ENCODE measurements at regions not wholly inside any gene's neighbourhood (a gene's known extent, or its start where the extent isn't known, plus 50 kb on each side); places are given as distances from the start of the nearest gene placed in this dataset.

DNA sequence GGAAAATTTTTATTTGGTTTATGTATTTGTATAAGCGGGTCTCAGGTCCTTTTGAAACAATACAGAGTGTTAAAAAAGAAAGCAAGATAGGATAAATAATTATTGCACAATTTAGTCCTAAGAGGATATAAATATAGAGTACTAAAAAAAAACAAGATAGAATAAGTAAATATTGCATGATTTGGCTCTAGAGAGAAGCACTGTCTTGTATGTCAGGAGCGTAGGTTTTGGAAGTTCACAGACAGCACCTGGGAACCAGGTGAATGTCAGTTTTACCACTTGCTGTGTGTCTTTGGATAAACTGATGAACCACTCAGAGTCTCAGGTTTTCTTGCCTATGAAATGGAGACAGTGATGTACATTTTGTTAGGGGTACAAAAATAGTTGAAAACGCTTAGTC, 266.2 kb upstream of the ADAMTSL1 start:
- Histone ChIP-seq H3K27me3 (replicated peaks; ENCODE audit: control insufficient read depth, insufficient read depth, low read length) (no peaks in the 10 kb centered on the region), H3K4me3 (replicated peaks; ENCODE audit: low read depth, low read length) (no peak overlapping the region), H3K36me3 (ENCODE audit: control insufficient read depth, insufficient read depth, low read length) (no peaks in the 10 kb centered on the region)
- TF ChIP-seq, protein P1, sequence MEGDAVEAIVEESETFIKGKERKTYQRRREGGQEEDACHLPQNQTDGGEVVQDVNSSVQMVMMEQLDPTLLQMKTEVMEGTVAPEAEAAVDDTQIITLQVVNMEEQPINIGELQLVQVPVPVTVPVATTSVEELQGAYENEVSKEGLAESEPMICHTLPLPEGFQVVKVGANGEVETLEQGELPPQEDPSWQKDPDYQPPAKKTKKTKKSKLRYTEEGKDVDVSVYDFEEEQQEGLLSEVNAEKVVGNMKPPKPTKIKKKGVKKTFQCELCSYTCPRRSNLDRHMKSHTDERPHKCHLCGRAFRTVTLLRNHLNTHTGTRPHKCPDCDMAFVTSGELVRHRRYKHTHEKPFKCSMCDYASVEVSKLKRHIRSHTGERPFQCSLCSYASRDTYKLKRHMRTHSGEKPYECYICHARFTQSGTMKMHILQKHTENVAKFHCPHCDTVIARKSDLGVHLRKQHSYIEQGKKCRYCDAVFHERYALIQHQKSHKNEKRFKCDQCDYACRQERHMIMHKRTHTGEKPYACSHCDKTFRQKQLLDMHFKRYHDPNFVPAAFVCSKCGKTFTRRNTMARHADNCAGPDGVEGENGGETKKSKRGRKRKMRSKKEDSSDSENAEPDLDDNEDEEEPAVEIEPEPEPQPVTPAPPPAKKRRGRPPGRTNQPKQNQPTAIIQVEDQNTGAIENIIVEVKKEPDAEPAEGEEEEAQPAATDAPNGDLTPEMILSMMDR (IDR thresholded peaks at IDR 0.05; ENCODE audit: insufficient read depth, low read length, poor library complexity, severe bottlenecking): no peak
- no peak for DNase-seq (ENCODE audit: extremely low read depth, insufficient read length)

DNA sequence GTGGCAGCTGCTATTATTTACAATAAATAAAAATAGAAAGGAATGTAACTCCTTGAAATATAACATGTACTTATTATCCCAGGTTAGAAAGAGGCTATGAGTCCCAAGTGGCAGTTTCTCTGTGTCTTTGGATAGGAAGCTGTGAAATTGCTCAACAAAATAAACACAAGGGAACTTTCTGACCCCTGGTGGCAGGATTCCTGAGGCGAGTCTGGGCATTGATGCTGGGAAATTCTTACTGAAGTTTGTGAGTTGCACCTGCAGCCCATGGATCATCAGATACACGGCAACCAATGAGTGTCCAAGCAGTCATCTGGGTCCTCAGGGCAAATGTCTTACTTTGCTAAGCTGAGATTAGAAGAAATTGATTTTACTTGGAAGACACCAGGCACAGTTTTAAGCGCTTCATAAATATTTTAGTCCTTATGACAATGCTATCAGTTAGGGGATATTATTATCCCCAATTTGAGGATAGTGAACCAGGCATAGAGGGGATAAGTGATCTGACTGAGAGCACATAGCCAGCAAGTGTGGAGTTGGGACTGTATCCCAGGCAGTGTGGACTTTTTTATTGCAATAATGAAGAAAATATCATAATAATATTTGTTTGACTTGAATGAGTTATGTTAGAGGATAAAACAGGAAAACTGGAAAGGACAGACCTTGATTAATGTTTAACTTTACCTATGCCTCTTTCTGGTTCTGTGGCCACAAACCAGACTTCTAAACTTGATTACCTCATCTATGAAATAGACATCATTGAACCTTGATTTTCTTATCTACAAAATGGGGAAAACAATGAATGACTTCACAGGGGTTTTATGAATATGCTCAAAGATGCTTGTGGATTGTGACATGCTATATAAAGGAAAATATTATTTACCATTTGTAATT, 265.5 kb upstream of the ADAMTSL1 start:
- H3K36me3 ChIP-seq (ENCODE audit: control insufficient read depth, insufficient read depth, low read length): no peaks in the 10 kb centered on the region
- H3K27me3 ChIP-seq (replicated peaks; ENCODE audit: control insufficient read depth, insufficient read depth, low read length): no peaks in the 10 kb centered on the region
- no peak overlapping the region for H3K4me3 ChIP-seq (replicated peaks; ENCODE audit: low read depth, low read length)
- no peak for DNase-seq (ENCODE audit: extremely low read depth, insufficient read length)
- TF ChIP-seq, protein P1 (IDR thresholded peaks at IDR 0.05; ENCODE audit: insufficient read depth, low read length, poor library complexity, severe bottlenecking): no peak

DNA sequence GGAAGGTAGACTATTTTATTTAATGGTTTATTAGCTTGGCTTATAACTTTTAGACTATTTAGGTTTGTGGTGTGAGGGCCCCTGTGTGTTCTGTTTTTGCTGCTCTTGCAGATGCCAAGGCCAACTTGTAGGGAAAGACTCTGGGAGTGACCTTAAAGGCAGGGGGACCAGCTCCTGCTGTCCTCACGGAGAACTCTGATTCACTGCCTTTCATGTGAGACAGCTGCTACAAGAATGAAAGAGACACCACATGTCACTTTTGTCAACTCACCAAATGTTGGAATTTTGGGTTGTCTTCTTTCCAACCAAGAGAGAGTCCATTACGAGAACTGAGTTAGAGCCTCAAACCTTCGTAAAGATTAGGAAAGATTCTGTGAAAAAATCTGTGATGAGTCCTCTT, 258.3 kb upstream of the ADAMTSL1 start:
- no peak for DNase-seq (ENCODE audit: extremely low read depth, insufficient read length)

DNA sequence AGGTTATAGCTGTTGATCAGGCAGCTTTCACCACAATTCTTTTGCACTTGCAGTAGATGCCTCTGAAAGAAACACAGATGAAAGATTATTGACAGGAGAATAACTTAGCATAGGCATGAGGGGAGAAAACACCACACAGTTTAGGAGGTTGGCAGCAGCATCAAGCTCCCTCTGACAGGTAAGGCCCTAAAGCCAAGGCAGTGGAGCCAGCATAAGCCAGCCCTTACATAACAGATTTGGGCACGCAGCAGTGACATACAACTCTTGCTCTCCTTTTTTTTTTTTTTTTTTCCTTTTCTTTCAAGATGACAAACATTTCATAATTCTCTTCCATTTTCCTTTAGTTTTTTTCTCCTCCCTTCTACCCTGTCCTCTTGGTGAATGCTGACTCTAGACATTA, 257.6 kb upstream of the ADAMTSL1 start:
- Histone ChIP-seq H3K36me3 (ENCODE audit: control insufficient read depth, insufficient read depth, low read length) (no peaks in the 10 kb centered on the region), H3K4me3 (replicated peaks; ENCODE audit: low read depth, low read length) (no peak overlapping the region), H3K27me3 (replicated peaks; ENCODE audit: control insufficient read depth, insufficient read depth, low read length) (no peaks in the 10 kb centered on the region)
- TF ChIP-seq, protein P1 (IDR thresholded peaks at IDR 0.05; ENCODE audit: insufficient read depth, low read length, poor library complexity, severe bottlenecking): no peak
- DNase-seq (ENCODE audit: extremely low read depth, insufficient read length): no peak

More for the DNA sequence above, 258.3 kb upstream of the ADAMTSL1 start:
- no peak overlapping the region for H3K4me3 ChIP-seq (replicated peaks; ENCODE audit: low read depth, low read length)
- TF ChIP-seq, protein P1 (IDR thresholded peaks at IDR 0.05; ENCODE audit: insufficient read depth, low read length, poor library complexity, severe bottlenecking): no peak
- H3K36me3 ChIP-seq (ENCODE audit: control insufficient read depth, insufficient read depth, low read length): no peaks in the 10 kb centered on the region
- H3K27me3 ChIP-seq (replicated peaks; ENCODE audit: control insufficient read depth, insufficient read depth, low read length): no peaks in the 10 kb centered on the region

DNA sequence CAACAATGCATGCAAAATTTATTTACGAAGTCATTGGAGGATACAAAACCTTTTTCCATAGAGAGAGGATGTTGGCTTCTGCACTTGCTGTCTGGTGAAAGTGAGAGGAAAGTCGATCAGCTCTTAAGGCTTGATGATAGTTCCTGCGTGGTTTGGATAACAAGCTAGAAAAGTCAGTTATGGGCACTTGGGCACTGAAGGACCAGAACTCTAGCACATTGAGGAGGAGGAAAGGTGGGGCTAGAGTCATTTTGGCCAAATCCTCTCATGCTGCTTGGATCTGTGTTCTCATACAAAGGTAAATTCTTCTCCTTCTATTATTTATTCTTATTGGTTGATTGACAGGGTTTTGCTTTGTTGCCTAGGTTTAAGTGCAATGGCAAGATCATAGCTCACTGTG, 245.9 kb upstream of the ADAMTSL1 start:
- no peak for DNase-seq (ENCODE audit: extremely low read depth, insufficient read length)
- Histone ChIP-seq H3K36me3 (ENCODE audit: control insufficient read depth, insufficient read depth, low read length) (no peaks in the 10 kb centered on the region), H3K27me3 (replicated peaks; ENCODE audit: control insufficient read depth, insufficient read depth, low read length) (no peaks in the 10 kb centered on the region), H3K4me3 (replicated peaks; ENCODE audit: low read depth, low read length) (no peak overlapping the region)
- TF ChIP-seq, protein P1 (IDR thresholded peaks at IDR 0.05; ENCODE audit: insufficient read depth, low read length, poor library complexity, severe bottlenecking): no peak

Measured in GM06990 (cell line).